CD1c-positive myeloid dendritic cell (primary cell): ENCODE measurements at regions not wholly inside any gene's neighbourhood (a gene's known extent, or its start where the extent isn't known, plus 50 kb on each side); places are given as distances from the start of the nearest gene placed in this dataset.
"Not testable (repeated sequence)": the region's sequence is repeated elsewhere in the genome, so short reads cannot be mapped to it uniquely, and the experiment has no call there.

Source experiments
- DNase-seq: peaks from one replicate; pipeline ENCODE4 v3.0.0-alpha.2; 2016; ENCODE audit errors: extremely low spot score

GRCh38 chr13:34360702-34361101, 542.8 kb downstream of the RFC3 start:
- no peak for DNase-seq

- no peak for DNase-seq
These were observed 543.6 kb downstream of the RFC3 start for GRCh38 chr13:34361560-34361959.

GRCh38 chr13:34363266-34363665, 545.3 kb downstream of the RFC3 start:
- no peak for DNase-seq

- no peak for DNase-seq
These were observed 546.7 kb downstream of the RFC3 start for GRCh38 chr13:34364633-34365032.

- DNase-seq = no peak
These were observed 552.0 kb downstream of the RFC3 start for GRCh38 chr13:34369931-34370330.

GRCh38 chr13:34371108-34371507, 553.2 kb downstream of the RFC3 start:
- no peak for DNase-seq

GRCh38 chr13:34371645-34372395, 553.9 kb downstream of the RFC3 start:
- DNase-seq = no peak

- no peak for DNase-seq
These were observed 554.6 kb downstream of the RFC3 start for GRCh38 chr13:34372581-34372980.

GRCh38 chr13:34376483-34376882, 558.5 kb downstream of the RFC3 start:
- no peak for DNase-seq

GRCh38 chr13:34381228-34381627, 560.8 kb upstream of the NBEA start:
- no peak for DNase-seq

GRCh38 chr13:34383728-34384127, 558.3 kb upstream of the NBEA start:
- DNase-seq = no peak

GRCh38 chr13:34386229-34386628, 555.8 kb upstream of the NBEA start:
- DNase-seq = not testable (repeated sequence)

GRCh38 chr13:34391076-34391475, 551.0 kb upstream of the NBEA start:
- DNase-seq = no peak

GRCh38 chr13:34401696-34402095, 540.4 kb upstream of the NBEA start:
- DNase-seq = no peak

GRCh38 chr13:34405410-34406181, 536.5 kb upstream of the NBEA start:
- no peak for DNase-seq

GRCh38 chr13:34408640-34409039, 533.4 kb upstream of the NBEA start:
- DNase-seq = no peak

- no peak for DNase-seq
These were observed 532.4 kb upstream of the NBEA start for GRCh38 chr13:34409496-34410182.

GRCh38 chr13:34410678-34411077, 531.4 kb upstream of the NBEA start:
- DNase-seq = no peak

- no peak for DNase-seq
These were observed 530.9 kb upstream of the NBEA start for GRCh38 chr13:34411177-34411576.

GRCh38 chr13:34411894-34412293, 530.2 kb upstream of the NBEA start:
- no peak for DNase-seq

- no peak for DNase-seq
These were observed 529.8 kb upstream of the NBEA start for GRCh38 chr13:34412295-34412694.

- no peak for DNase-seq
These were observed 529.2 kb upstream of the NBEA start for GRCh38 chr13:34412817-34413375.
